Lung (tissue), 11 donors: ENCODE measurements at regions not wholly inside any gene's neighbourhood (a gene's known extent, or its start where the extent isn't known, plus 50 kb on each side); places are given as distances from the start of the nearest gene placed in this dataset.

Experiments used
- ATAC-seq: fragments of 200-7000 bp; cut with Tn5 transposase; one replicate; pipeline ENCODE4 v1.9.1; 2020; ENCODE audit warnings: moderate number of reproducible peaks; ENCODE audit not compliant: insufficient read depth, low FRiP score
- DNase-seq, 3 donors: peaks; one replicate each; pipeline ENCODE4 v3.0.0-alpha.2; 2013 to 2017
- H3K27ac ChIP-seq, 2 donors: one replicate each; pipeline ENCODE4 v1.5.1; 2013; ENCODE audit warnings: mild to moderate bottlenecking in 2 of 2, moderate library complexity in 2 of 2, control low read depth in 1 of 2, inconsistent platforms in 1 of 2, low read depth in 1 of 2, low read length in 1 of 2
- H3K27me3 ChIP-seq, 3 donors: one replicate each; pipeline ENCODE4 v1.5.1; 2013; ENCODE audit warnings: low read length in 2 of 3; ENCODE audit not compliant: control insufficient read depth in 3 of 3, insufficient read depth in 3 of 3
- H3K36me3 ChIP-seq, 4 donors: one replicate each; pipeline ENCODE4 v1.5.1; 2013; ENCODE audit warnings: low read length in 4 of 4, mild to moderate bottlenecking in 1 of 4, moderate library complexity in 1 of 4; ENCODE audit not compliant: control insufficient read depth in 4 of 4, insufficient read depth in 4 of 4
- H3K4me1 ChIP-seq, 5 donors: one replicate each; pipeline ENCODE4 v1.5.1; 2013; ENCODE audit warnings: low read length in 5 of 5, mild to moderate bottlenecking in 2 of 5, moderate library complexity in 1 of 5; ENCODE audit not compliant: control insufficient read depth in 5 of 5, insufficient read depth in 5 of 5
- H3K4me3 ChIP-seq: one replicate; pipeline ENCODE4 v1.5.1; 2013; ENCODE audit warnings: mild to moderate bottlenecking, control low read depth, moderate library complexity
- H3K9ac ChIP-seq, 2 donors: one replicate each; pipeline ENCODE4 v1.5.1; 2013; ENCODE audit warnings: low read length in 2 of 2, control low read depth in 1 of 2; ENCODE audit not compliant: insufficient read depth in 1 of 2
- H3K9me3 ChIP-seq, 4 donors: one replicate each; pipeline ENCODE4 v1.5.1; 2013; ENCODE audit warnings: low read length in 3 of 4, mild to moderate bottlenecking in 1 of 4, moderate library complexity in 1 of 4; ENCODE audit not compliant: control insufficient read depth in 4 of 4, insufficient read depth in 3 of 4
- WGBS, 2 donors: extraction: QIAGEN DNeasy Blood & Tissue Kit; methylation state at CpG; one replicate each; pipeline ENCODE4 v1.1.7; 2013; 5-methylcytosine and 5-hydroxymethylcytosine counted together
- TF ChIP-seq, protein P1 (sequence below): IDR thresholded peaks from 2 replicates; pipeline ENCODE4 v1.5.1; 2012; ENCODE audit warnings: mild to moderate bottlenecking; ENCODE audit errors: control extremely low read depth, extremely low read depth
- donor health status: control.
- donor health status: control.
- donor health status: Bipolar disorder and iron deficiency.
- donor health status: healthy.
- donor health status: DM: yes; HTN: yes; CAD: no.

DNA sequence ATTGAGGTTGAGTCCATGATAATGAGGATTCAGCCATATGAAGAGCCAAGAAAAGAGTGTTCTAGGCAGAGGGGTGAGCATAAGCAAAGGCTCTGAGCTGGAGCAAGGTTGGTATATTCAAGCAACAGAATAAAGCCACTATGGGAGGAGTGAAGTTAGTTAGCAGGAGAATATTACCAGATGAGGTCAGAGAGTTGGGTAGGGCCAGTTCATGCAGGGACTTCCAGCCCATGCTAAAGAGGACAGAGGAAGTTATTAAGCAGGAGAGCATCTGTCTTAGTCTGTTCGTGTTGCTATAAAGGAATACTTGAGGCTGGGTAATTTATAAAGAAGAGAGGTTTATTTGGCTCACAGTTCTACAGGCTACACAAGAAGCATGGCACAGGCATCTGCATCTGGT, 57.1 kb upstream of the ATG10 start:
- DNase-seq (no peak), ATAC-seq (no peak)
- WGBS, 2 donors: 77 to 92% methylated on average over 1 of the region's 1 CpG
- H3K4me1 ChIP-seq: no peaks in the 10 kb centered on the region
- no peak overlapping the region for H3K9ac ChIP-seq
- H3K9me3 ChIP-seq: no peaks in the 10 kb centered on the region
- H3K27me3 ChIP-seq: no peaks in the 10 kb centered on the region
- H3K36me3 ChIP-seq: no peaks in the 10 kb centered on the region
- TF ChIP-seq, protein P1, sequence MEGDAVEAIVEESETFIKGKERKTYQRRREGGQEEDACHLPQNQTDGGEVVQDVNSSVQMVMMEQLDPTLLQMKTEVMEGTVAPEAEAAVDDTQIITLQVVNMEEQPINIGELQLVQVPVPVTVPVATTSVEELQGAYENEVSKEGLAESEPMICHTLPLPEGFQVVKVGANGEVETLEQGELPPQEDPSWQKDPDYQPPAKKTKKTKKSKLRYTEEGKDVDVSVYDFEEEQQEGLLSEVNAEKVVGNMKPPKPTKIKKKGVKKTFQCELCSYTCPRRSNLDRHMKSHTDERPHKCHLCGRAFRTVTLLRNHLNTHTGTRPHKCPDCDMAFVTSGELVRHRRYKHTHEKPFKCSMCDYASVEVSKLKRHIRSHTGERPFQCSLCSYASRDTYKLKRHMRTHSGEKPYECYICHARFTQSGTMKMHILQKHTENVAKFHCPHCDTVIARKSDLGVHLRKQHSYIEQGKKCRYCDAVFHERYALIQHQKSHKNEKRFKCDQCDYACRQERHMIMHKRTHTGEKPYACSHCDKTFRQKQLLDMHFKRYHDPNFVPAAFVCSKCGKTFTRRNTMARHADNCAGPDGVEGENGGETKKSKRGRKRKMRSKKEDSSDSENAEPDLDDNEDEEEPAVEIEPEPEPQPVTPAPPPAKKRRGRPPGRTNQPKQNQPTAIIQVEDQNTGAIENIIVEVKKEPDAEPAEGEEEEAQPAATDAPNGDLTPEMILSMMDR: no peak
- no peak overlapping the region for H3K27ac ChIP-seq
- no peak overlapping the region for H3K4me3 ChIP-seq

DNA sequence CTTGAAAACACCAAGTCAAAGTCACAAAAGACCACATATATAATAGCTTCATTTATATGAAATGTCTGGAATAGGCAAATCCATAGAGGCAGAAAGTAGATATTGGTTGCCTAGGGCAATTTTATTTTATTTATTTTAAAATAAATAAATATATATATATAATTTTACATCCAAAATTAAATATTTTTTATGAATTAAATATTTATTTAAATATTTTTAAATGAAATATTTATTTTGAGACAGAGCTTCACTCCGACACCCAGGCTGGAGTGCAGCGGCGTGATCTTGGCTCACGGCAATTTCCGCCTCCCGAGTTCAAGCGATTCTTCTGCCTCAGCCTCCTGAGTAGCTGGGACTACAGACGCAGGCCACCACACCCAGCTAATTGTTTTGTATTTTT, 58.9 kb upstream of the ATG10 start:
- Histone ChIP-seq H3K9me3 (no peaks in the 10 kb centered on the region), H3K4me3 (no peak overlapping the region), H3K4me1 (peaks cover 0 to 4% (median 0%) of the 10 kb centered on the region in 5 donors), H3K27me3 (no peaks in the 10 kb centered on the region), H3K9ac (no peak overlapping the region), H3K36me3 (no peaks in the 10 kb centered on the region), H3K27ac (no peak overlapping the region)
- TF ChIP-seq, protein P1: no peak
- ATAC-seq: no peak
- no peak for DNase-seq
- 96 to 99% methylated on average over 8 of the region's 8 CpGs for WGBS, 2 donors

DNA sequence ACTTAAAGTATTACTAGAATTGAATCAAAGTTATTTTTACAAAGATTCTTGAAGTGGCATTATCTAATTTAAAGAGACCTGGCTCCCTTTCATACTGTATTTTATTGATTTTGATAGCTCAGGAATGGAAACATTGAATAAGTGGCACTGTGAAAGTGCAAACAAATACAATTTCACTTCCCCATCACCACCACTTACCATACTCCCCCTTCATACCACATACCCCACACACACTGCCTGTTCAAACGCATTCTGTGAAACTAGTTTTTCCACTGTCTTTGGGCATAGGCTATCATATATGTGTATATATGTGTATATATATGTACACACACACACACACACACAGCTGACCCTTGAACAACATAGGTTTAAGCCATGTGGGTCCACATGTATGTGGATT, 62.1 kb upstream of the ATG10 start:
- peaks cover 0 to 4% (median 0%) of the 10 kb centered on the region in 5 donors for H3K4me1 ChIP-seq
- no peaks in the 10 kb centered on the region for H3K36me3 ChIP-seq
- no peak for DNase-seq
- no peaks in the 10 kb centered on the region for H3K27me3 ChIP-seq
- no peak overlapping the region for H3K4me3 ChIP-seq
- no peaks in the 10 kb centered on the region for H3K9me3 ChIP-seq
- TF ChIP-seq, protein P1: no peak
- 64 to 74% methylated on average over 1 of the region's 1 CpG for WGBS, 2 donors
- H3K9ac ChIP-seq: no peak overlapping the region
- no peak for ATAC-seq
- H3K27ac ChIP-seq: no peak overlapping the region

DNA sequence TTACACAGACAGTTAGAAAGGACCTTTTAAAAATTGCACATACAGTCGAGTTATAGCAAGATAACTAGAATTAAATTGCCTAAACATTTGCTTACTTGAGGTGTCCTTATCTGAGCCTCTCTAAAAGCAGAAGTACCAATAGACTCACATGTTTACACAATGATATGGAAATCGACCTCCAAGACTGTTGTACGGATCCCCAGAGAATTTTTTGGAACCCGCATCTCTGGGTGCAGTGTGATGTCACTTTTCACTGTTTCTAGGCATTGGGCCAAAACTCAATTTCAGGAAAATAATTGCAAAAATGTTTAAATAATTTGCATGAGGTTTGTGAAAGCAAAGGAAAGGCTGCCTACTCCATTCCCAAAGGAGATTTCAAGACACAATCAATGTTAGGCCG, 63.1 kb upstream of the ATG10 start:
- Histone ChIP-seq H3K4me1 (peaks cover 0 to 4% (median 0%) of the 10 kb centered on the region in 5 donors), H3K4me3 (no peak overlapping the region), H3K27me3 (no peaks in the 10 kb centered on the region), H3K9me3 (no peaks in the 10 kb centered on the region), H3K36me3 (no peaks in the 10 kb centered on the region), H3K27ac (no peak overlapping the region), H3K9ac (no peak overlapping the region)
- ATAC-seq (no peak), DNase-seq (peak in 2 of 3 donors; percentile 24 to 33)
- TF ChIP-seq, protein P1: no peak
- 48 to 51% methylated on average over 5 of the region's 5 CpGs for WGBS, 2 donors
